ENCODE measurements at regions not wholly inside any gene's neighbourhood (a gene's known extent, or its start where the extent isn't known, plus 50 kb on each side); places are given as distances from the start of the nearest gene placed in this dataset.

DNA sequence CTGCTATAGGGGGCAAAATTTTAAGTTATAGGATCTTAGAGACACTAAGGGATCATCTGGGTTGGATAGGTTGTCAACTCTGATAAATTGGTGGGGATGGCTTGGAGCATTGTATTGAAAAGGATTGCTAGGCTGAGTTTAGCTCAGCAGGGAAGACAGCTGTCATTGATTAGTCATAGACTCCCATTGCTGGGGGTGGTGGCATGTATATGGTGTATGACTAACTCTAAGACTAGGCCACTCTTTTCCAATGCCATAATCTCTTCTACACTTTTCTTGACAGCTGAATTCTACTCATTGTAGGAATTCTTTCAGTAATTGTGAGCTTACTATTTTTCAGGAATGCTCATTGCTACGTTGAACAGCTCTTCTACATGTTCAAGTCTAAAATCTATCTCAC, 81.3 kb upstream of the PELI1 start:
- TF ChIP-seq POLR2AphosphoS5 (IDR thresholded peaks at IDR 0.05) (no peak), CTCF (IDR thresholded peaks at IDR 0.05) (no peak)
